ENCODE measurements at regions not wholly inside any gene's neighbourhood (a gene's known extent, or its start where the extent isn't known, plus 50 kb on each side); places are given as distances from the start of the nearest gene placed in this dataset.

GRCh38 chr9:126095546-126096190 is 231.0 kb upstream of the MVB12B start:
- no TSS peak for BruUV-seq (replicated peaks)

DNA sequence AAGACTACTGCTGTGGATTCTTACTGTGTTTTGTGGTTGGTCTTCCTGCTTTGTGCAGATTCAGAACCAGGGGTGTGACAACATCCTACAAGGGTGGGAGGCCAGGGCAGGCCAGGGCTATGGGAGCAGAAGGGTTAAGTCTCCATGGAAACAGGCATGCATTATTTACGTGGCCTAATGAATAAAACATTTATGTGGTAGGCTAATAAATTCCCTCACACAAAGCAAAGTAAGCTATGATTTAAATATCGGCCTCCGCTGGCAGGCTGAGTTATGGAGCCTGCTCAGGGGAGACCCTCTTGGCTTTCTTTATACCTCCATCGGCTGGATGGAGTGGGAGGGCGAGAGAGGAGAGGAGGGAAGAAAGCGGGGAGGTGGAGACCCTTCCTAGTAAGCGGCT is 230.3 kb upstream of the MVB12B start:
- H3K9me3 ChIP-seq (ENCODE audit: insufficient read depth, low read depth), result peaks cover 3% of the 10 kb centered on the region; the same call in 1 of the 2 replicates
- ChIA-PET CTCF (no interaction called here), POLR2A (ENCODE audit: unreplicated experiment) (no interaction called here)
- H3F3A ChIP-seq (ENCODE audit: insufficient read depth, low read depth), result no peaks in the 10 kb centered on the region
- no peaks in the 10 kb centered on the region for H3K79me2 ChIP-seq (ENCODE audit: low read depth)
- DNase-seq, result no peak
- H3K4me2 ChIP-seq, result no peak overlapping the region
- no peaks in the 10 kb centered on the region for H4K20me1 ChIP-seq (ENCODE audit: insufficient read depth)
- no peak overlapping the region for H3K4me3 ChIP-seq
- intact Hi-C loops (cut with micrococcal nuclease; ENCODE audit: unreplicated experiment), result no loop called here
- TF ChIP-seq, protein P1, sequence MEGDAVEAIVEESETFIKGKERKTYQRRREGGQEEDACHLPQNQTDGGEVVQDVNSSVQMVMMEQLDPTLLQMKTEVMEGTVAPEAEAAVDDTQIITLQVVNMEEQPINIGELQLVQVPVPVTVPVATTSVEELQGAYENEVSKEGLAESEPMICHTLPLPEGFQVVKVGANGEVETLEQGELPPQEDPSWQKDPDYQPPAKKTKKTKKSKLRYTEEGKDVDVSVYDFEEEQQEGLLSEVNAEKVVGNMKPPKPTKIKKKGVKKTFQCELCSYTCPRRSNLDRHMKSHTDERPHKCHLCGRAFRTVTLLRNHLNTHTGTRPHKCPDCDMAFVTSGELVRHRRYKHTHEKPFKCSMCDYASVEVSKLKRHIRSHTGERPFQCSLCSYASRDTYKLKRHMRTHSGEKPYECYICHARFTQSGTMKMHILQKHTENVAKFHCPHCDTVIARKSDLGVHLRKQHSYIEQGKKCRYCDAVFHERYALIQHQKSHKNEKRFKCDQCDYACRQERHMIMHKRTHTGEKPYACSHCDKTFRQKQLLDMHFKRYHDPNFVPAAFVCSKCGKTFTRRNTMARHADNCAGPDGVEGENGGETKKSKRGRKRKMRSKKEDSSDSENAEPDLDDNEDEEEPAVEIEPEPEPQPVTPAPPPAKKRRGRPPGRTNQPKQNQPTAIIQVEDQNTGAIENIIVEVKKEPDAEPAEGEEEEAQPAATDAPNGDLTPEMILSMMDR (conservative IDR thresholded peaks at IDR 0.05), result no peak
- TF ChIP-seq EZH2 (IDR thresholded peaks at IDR 0.05; ENCODE audit: low read depth), result no peak
- H3K27me3 ChIP-seq (ENCODE audit: insufficient read depth, low read depth), result peaks cover 58% of the 10 kb centered on the region
- BruUV-seq (replicated peaks), result no TSS peak
- H3K9me2 ChIP-seq (ENCODE audit: insufficient read depth), result no peaks in the 10 kb centered on the region
- H3K27ac ChIP-seq, result no peak overlapping the region
- no peaks in the 10 kb centered on the region for H3K36me3 ChIP-seq (ENCODE audit: low read depth)
- no peaks in the 10 kb centered on the region for H3K4me1 ChIP-seq (replicated peaks; ENCODE audit: insufficient read depth)
- H2AFZ ChIP-seq, result no peak overlapping the region

More at GRCh38 chr9:126095546-126096190, 231.0 kb upstream of the MVB12B start:
- H3K4me1 ChIP-seq (replicated peaks; ENCODE audit: insufficient read depth), result no peaks in the 10 kb centered on the region
- CTCF ChIA-PET, result no interaction called here
- no peak overlapping the region for H3K4me3 ChIP-seq
- H3K36me3 ChIP-seq (ENCODE audit: low read depth), result no peaks in the 10 kb centered on the region
- H3K79me2 ChIP-seq (ENCODE audit: low read depth), result no peaks in the 10 kb centered on the region
- POLR2A ChIA-PET (ENCODE audit: unreplicated experiment), result no interaction called here
- TF ChIP-seq EZH2 (IDR thresholded peaks at IDR 0.05; ENCODE audit: low read depth), result no peak
- TF ChIP-seq, protein P1 (conservative IDR thresholded peaks at IDR 0.05), result no peak
- H3K27me3 ChIP-seq (ENCODE audit: insufficient read depth, low read depth), result peaks cover 60% of the 10 kb centered on the region
- H4K20me1 ChIP-seq (ENCODE audit: insufficient read depth), result no peaks in the 10 kb centered on the region
- no peaks in the 10 kb centered on the region for H3F3A ChIP-seq (ENCODE audit: insufficient read depth, low read depth)
- H3K9me3 ChIP-seq (ENCODE audit: insufficient read depth, low read depth), result peaks cover 1% of the 10 kb centered on the region; the same call in 1 of the 2 replicates
- no peak overlapping the region for H2AFZ ChIP-seq
- no peak overlapping the region for H3K27ac ChIP-seq
- H3K9me2 ChIP-seq (ENCODE audit: insufficient read depth), result no peaks in the 10 kb centered on the region
- intact Hi-C loops (cut with micrococcal nuclease; ENCODE audit: unreplicated experiment), result no loop called here
- no peak for DNase-seq
- no peak overlapping the region for H3K4me2 ChIP-seq

- no peaks in the 10 kb centered on the region for H3K4me1 ChIP-seq (replicated peaks; ENCODE audit: insufficient read depth)
- BruUV-seq (replicated peaks), result no TSS peak
- TF ChIP-seq EZH2 (IDR thresholded peaks at IDR 0.05; ENCODE audit: low read depth), result no peak
- TF ChIP-seq, protein P1 (conservative IDR thresholded peaks at IDR 0.05), result no peak
- ChIA-PET POLR2A (ENCODE audit: unreplicated experiment) (no interaction called here), CTCF (no interaction called here)
- no peak overlapping the region for H3K4me2 ChIP-seq
- intact Hi-C loops (cut with micrococcal nuclease; ENCODE audit: unreplicated experiment), result no loop called here
- H3K27ac ChIP-seq, result no peak overlapping the region
- no peaks in the 10 kb centered on the region for H4K20me1 ChIP-seq (ENCODE audit: insufficient read depth)
- H3K79me2 ChIP-seq (ENCODE audit: low read depth), result no peaks in the 10 kb centered on the region
- no peaks in the 10 kb centered on the region for H3K36me3 ChIP-seq (ENCODE audit: low read depth)
- H3K27me3 ChIP-seq (ENCODE audit: insufficient read depth, low read depth), result peaks cover 45% of the 10 kb centered on the region
- H3K9me3 ChIP-seq (ENCODE audit: insufficient read depth, low read depth), result peaks cover 3% of the 10 kb centered on the region; the same call in 1 of the 2 replicates
- H3F3A ChIP-seq (ENCODE audit: insufficient read depth, low read depth), result no peaks in the 10 kb centered on the region
- no peak overlapping the region for H2AFZ ChIP-seq
- H3K4me3 ChIP-seq, result no peak overlapping the region
- no peaks in the 10 kb centered on the region for H3K9me2 ChIP-seq (ENCODE audit: insufficient read depth)
- DNase-seq, result no peak
These were observed 228.9 kb upstream of the MVB12B start for GRCh38 chr9:126097679-126098078.
